Ovary (tissue), 7 donors: ENCODE measurements at regions not wholly inside any gene's neighbourhood (a gene's known extent, or its start where the extent isn't known, plus 50 kb on each side); places are given as distances from the start of the nearest gene placed in this dataset.

Experiments
- DNase-seq, 5 donors: peaks; one replicate each; pipeline ENCODE4 v3.0.0-alpha.2; 2019 to 2020
- H3K27ac ChIP-seq, 2 donors: fragments of 200-600 bp; one replicate each; pipeline versions ENCODE4 v1.5.1 to v1.8.0; 2019 to 2022
- H3K27me3 ChIP-seq: fragments of 200-600 bp; one replicate; pipeline ENCODE4 v1.8.0; 2022
- H3K36me3 ChIP-seq: fragments of 200-600 bp; sonication (generic); one replicate; pipeline ENCODE4 v1.5.1; 2019
- H3K4me1 ChIP-seq: one replicate; pipeline ENCODE4 v1.8.1; 2013; ENCODE audit warnings: mild to moderate bottlenecking, moderate library complexity; ENCODE audit not compliant: insufficient read depth
- H3K4me3 ChIP-seq: fragments of 200-600 bp; sonication (generic); one replicate; pipeline ENCODE4 v1.5.1; 2017
- H3K9me3 ChIP-seq, 2 donors: fragments of 200-600 bp in 1 of 2; sonication (generic) in 1 of 2; one replicate each; pipeline versions ENCODE4 v1.5.1 to v1.8.1; 2013 to 2019; ENCODE audit warnings: mild to moderate bottlenecking in 1 of 2, moderate library complexity in 1 of 2
- CTCF ChIP-seq, 3 donors: fragments of 450-650 bp in 2 of 3; fragments of 200-600 bp in 1 of 3; IDR thresholded peaks; one replicate each; pipeline versions ENCODE4 v1.5.1 to v1.8.0; 2016 to 2022; ENCODE audit warnings: antibody characterized with exemption in 3 of 3, mild to moderate bottlenecking in 1 of 3
- EP300 ChIP-seq: sonication (generic); formaldehyde crosslinking; IDR thresholded peaks from one replicate; pipeline ENCODE4 v1.6.1; 2017; ENCODE audit warnings: antibody characterized with exemption
- POLR2A ChIP-seq: fragments of 450-650 bp; IDR thresholded peaks from one replicate; pipeline ENCODE4 v1.6.1; 2017; ENCODE audit warnings: antibody characterized with exemption, mild to moderate bottlenecking, moderate library complexity
- WGBS, 3 donors: extraction: QIAGEN DNeasy Blood & Tissue Kit in 1 of 3; methylation state at CpG; one replicate each; pipeline versions ENCODE4 v1.1.5 to v1.1.7; 2013 to 2017; 5-methylcytosine and 5-hydroxymethylcytosine counted together
- intact Hi-C, 4 donors: fragments of 100-400 bp; cut with DNase I; formaldehyde crosslinking; loops; one replicate each; pipeline versions ENCODE4 v1.11.0 to v1.15.1; 2022 to 2023
- donor health status: DM: no; HTN: no; CAD: no; lungs with moderate emphysema.
- donor health status: DM: no; HTN: no; CAD: no.
- donor health status: Bipolar disorder and iron deficiency.
- donor health status: DM: no; HTN: no; CAD: no.
- donor health status: DM: yes; HTN: yes; CAD: no.

- Histone ChIP-seq H3K27ac (no peak overlapping the region), H3K36me3 (no peaks in the 10 kb centered on the region), H3K27me3 (no peaks in the 10 kb centered on the region), H3K9me3 (no peaks in the 10 kb centered on the region), H3K4me1 (no peaks in the 10 kb centered on the region), H3K4me3 (no peak overlapping the region)
- WGBS, 3 donors: 46 to 51% (median 47%) methylated on average over 3 of the region's 3 CpGs
- DNase-seq: no peak
- intact Hi-C loops: no loop called here
- no peak for TF ChIP-seq EP300
- no peak for TF ChIP-seq CTCF (IDR thresholded peaks at IDR 0.05)
- no peak for TF ChIP-seq POLR2A
These were observed 284.8 kb upstream of the FBXO33 start for GRCh38 chr14:39716987-39717570.

GRCh38 chr14:39712293-39712999, 280.2 kb upstream of the FBXO33 start:
- intact Hi-C loops: no loop called here
- no peak for DNase-seq
- Histone ChIP-seq H3K9me3 (no peaks in the 10 kb centered on the region), H3K27me3 (no peaks in the 10 kb centered on the region), H3K4me1 (no peaks in the 10 kb centered on the region), H3K27ac (no peak overlapping the region), H3K36me3 (no peaks in the 10 kb centered on the region), H3K4me3 (no peak overlapping the region)
- TF ChIP-seq CTCF (IDR thresholded peaks at IDR 0.05) (no peak), EP300 (no peak), POLR2A (no peak)
- 32 to 46% (median 38%) methylated on average over 1 of the region's 1 CpG for WGBS, 3 donors

- H3K36me3 ChIP-seq: no peaks in the 10 kb centered on the region
- WGBS, 3 donors: 7 to 13% (median 8%) methylated on average over 2 of the region's 2 CpGs
- TF ChIP-seq EP300 (no peak), POLR2A (no peak), CTCF (IDR thresholded peaks at IDR 0.05) (no peak)
- no peaks in the 10 kb centered on the region for H3K9me3 ChIP-seq
- no peak for DNase-seq
- intact Hi-C loops: no loop called here
- H3K27me3 ChIP-seq: no peaks in the 10 kb centered on the region
- no peaks in the 10 kb centered on the region for H3K4me1 ChIP-seq
- H3K4me3 ChIP-seq: no peak overlapping the region
- H3K27ac ChIP-seq: no peak overlapping the region
These were observed 272.4 kb upstream of the FBXO33 start for GRCh38 chr14:39704594-39704993.

- DNase-seq: no peak
- 28 to 54% (median 37%) methylated on average over 2 of the region's 2 CpGs for WGBS, 3 donors
- no peaks in the 10 kb centered on the region for H3K36me3 ChIP-seq
- H3K9me3 ChIP-seq: no peaks in the 10 kb centered on the region
- H3K4me1 ChIP-seq: no peaks in the 10 kb centered on the region
- TF ChIP-seq CTCF (IDR thresholded peaks at IDR 0.05) (no peak), POLR2A (no peak), EP300 (no peak)
- no peak overlapping the region for H3K27ac ChIP-seq
- intact Hi-C loops: no loop called here
- no peaks in the 10 kb centered on the region for H3K27me3 ChIP-seq
- H3K4me3 ChIP-seq: no peak overlapping the region
These were observed 262.1 kb upstream of the FBXO33 start for GRCh38 chr14:39694341-39694740.
